Adipocyte (in vitro differentiated cells): ENCODE measurements at regions not wholly inside any gene's neighbourhood (a gene's known extent, or its start where the extent isn't known, plus 50 kb on each side); places are given as distances from the start of the nearest gene placed in this dataset.

ENCODE experiments used
- DNase-seq: peaks from one replicate; pipeline ENCODE4 v3.0.0-alpha.2; 2015; ENCODE audit warnings: low read depth
- H3K27me3 ChIP-seq: replicated peaks from 2 replicates; pipeline ENCODE4 v1.7.0; 2013; ENCODE audit warnings: mild to moderate bottlenecking, low read length, moderate library complexity; ENCODE audit not compliant: control insufficient read depth, insufficient read depth
- H3K36me3 ChIP-seq: 2 replicates; pipeline ENCODE4 v1.7.0; 2013; ENCODE audit warnings: low read length, mild to moderate bottlenecking, moderate library complexity; ENCODE audit not compliant: control insufficient read depth, insufficient read depth, severe bottlenecking
- H3K4me1 ChIP-seq: 2 replicates; pipeline ENCODE4 v1.7.0; 2013; ENCODE audit warnings: mild to moderate bottlenecking, low read length, moderate library complexity; ENCODE audit not compliant: control insufficient read depth, insufficient read depth
- H3K4me3 ChIP-seq: 2 replicates; pipeline ENCODE4 v1.7.0; 2013; ENCODE audit warnings: mild to moderate bottlenecking, low read length, moderate library complexity
- H3K9ac ChIP-seq: 2 replicates; pipeline ENCODE4 v1.7.0; 2013; ENCODE audit warnings: mild to moderate bottlenecking, low read length, moderate library complexity
- H3K9me3 ChIP-seq: 2 replicates; pipeline ENCODE4 v1.7.0; 2013; ENCODE audit warnings: mild to moderate bottlenecking, low read length, moderate library complexity; ENCODE audit not compliant: control insufficient read depth

- Histone ChIP-seq H3K4me3 (no peak overlapping the region), H3K36me3 (no peaks in the 10 kb centered on the region), H3K9ac (no peak overlapping the region), H3K27me3 (no peaks in the 10 kb centered on the region), H3K9me3 (peaks cover 7% of the 10 kb centered on the region), H3K4me1 (peaks cover 14% of the 10 kb centered on the region)
- DNase-seq: peak; percentile 24
Measured at GRCh38 chr9:88660611-88661010, 125.6 kb downstream of the NXNL2 start.

GRCh38 chr9:88661759-88662158 lies 126.8 kb downstream of the NXNL2 start:
- DNase-seq: no peak
- H3K4me1 ChIP-seq: peaks cover 14% of the 10 kb centered on the region
- no peaks in the 10 kb centered on the region for H3K36me3 ChIP-seq
- no peak overlapping the region for H3K9ac ChIP-seq
- H3K4me3 ChIP-seq: no peak overlapping the region
- no peaks in the 10 kb centered on the region for H3K27me3 ChIP-seq
- peaks cover 7% of the 10 kb centered on the region for H3K9me3 ChIP-seq

DNA sequence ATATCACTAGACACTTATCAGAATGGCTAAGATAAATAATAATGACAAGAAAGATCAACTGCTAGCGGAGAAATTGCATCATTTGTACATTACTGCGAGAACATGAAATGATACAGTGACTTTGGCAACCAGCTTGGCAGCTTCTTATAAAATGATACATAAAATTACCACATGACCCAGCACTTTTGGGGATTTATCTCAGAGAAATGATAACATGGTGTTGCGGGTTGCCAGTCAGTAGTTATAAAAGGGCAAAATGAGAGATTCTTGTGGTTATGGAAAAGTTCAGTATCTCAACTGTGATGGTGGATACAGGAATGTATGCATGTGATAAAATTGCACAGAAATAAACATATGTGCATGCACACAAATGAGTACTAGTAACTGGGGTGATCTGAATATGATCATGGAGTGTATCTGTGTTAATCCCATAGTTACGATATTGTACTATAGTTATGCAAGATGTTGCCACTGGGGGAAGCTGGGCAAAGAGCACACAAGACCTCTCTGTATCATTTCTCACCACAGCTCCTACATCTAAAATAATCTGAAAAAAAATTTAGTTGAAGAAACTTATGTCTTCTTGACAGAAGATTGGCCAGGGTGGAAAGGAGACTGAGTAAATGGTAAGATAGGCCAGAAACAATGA lies 128.9 kb downstream of the NXNL2 start:
- Histone ChIP-seq H3K9me3 (peaks cover 7% of the 10 kb centered on the region), H3K9ac (no peak overlapping the region), H3K27me3 (no peaks in the 10 kb centered on the region), H3K4me1 (peaks cover 2% of the 10 kb centered on the region), H3K36me3 (no peaks in the 10 kb centered on the region), H3K4me3 (peak overlapping the region; percentile 11)
- DNase-seq: no peak

GRCh38 chr9:88664773-88665172 lies 129.8 kb downstream of the NXNL2 start:
- DNase-seq: no peak
- Histone ChIP-seq H3K9ac (no peak overlapping the region), H3K27me3 (no peaks in the 10 kb centered on the region), H3K36me3 (no peaks in the 10 kb centered on the region), H3K9me3 (peaks cover 7% of the 10 kb centered on the region), H3K4me1 (peaks cover 2% of the 10 kb centered on the region), H3K4me3 (no peak overlapping the region)

DNA sequence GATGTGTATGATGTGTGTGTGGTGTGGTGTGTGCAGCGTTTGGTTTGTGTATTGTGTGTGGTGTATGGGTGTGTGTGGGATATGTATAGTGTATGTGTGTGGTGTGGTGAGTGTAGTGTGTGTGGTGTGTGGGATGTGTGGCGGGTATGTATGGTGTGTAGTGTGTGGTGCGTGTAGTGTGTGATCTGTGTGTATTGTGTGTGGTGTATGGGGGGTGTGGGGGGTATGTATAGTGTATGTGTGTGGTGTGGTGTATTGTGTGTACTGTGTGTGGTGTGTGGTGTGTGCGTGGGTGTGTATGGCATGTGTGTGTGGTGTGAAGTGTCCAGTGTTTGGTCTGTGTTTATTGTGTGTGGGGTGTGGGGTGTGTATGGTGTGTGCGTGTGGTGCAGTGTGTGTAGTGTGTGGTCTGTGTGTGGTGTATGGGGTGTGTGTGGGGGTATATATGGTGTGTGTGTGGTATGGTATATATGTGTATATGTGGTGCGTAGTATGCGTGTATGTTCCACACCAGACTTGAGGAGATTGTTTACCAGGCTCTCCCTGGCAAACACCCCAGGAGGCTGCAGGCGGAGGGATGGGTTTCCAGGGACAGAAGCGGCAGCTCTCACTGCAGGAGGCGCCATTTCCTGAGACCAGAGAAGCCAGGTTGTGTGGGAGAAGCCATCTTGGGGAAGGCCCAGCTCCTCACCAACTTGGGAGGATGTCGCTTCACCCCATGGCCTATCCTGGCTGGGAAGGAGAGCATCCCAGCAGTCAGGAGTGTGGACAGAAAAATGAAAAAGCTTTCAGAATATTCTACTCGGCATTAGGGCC lies 138.1 kb downstream of the NXNL2 start:
- no peak for DNase-seq
- no peak overlapping the region for H3K4me3 ChIP-seq
- H3K9ac ChIP-seq: no peak overlapping the region
- H3K27me3 ChIP-seq: no peaks in the 10 kb centered on the region
- no peaks in the 10 kb centered on the region for H3K4me1 ChIP-seq
- H3K9me3 ChIP-seq: peaks cover 7% of the 10 kb centered on the region
- H3K36me3 ChIP-seq: no peaks in the 10 kb centered on the region

DNA sequence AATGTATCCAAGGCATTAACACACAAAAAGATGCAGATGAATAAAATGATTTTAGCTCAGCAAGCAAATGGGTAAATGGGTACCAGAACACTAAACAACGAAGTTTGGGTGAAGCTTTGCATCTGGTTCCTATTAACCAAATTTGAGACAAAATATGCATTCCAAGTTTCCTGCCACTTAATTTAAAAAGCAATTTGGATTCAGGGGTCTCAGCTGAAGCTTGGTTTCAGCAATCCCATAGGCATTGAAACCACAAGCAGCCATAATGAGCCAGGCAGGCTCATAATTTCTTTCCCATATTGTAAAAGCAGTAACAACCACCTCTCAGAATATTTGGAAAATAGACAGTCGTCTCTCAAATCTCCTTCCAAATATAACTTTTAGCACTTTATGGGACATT lies 138.9 kb downstream of the NXNL2 start:
- Histone ChIP-seq H3K36me3 (no peaks in the 10 kb centered on the region), H3K4me3 (no peak overlapping the region), H3K27me3 (no peaks in the 10 kb centered on the region), H3K9ac (no peak overlapping the region), H3K9me3 (peaks cover 7% of the 10 kb centered on the region), H3K4me1 (no peaks in the 10 kb centered on the region)
- no peak for DNase-seq

DNA sequence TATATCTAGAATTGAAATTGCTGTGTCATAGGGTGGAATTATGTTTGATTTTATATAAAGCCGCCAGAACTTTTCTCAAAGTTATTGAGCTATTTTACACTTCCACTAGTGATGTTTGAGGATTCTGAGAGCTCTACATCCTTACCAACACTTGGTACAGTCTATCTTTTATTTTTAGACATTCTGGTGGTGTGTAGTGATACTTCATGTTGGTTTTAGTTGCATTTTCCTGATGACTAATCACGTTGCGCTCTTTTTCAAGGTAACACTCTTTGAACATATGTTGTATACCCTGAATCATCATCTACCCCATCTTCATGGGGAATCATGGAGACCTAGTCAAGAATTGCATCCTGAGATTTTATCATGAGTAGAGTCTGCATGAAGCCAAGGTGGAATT lies 141.7 kb downstream of the NXNL2 start:
- no peaks in the 10 kb centered on the region for H3K27me3 ChIP-seq
- H3K9me3 ChIP-seq: no peaks in the 10 kb centered on the region
- peaks cover 18% of the 10 kb centered on the region for H3K4me1 ChIP-seq
- no peaks in the 10 kb centered on the region for H3K36me3 ChIP-seq
- H3K4me3 ChIP-seq: no peak overlapping the region
- H3K9ac ChIP-seq: no peak overlapping the region
- DNase-seq: no peak

- Histone ChIP-seq H3K36me3 (no peaks in the 10 kb centered on the region), H3K9ac (no peak overlapping the region), H3K4me1 (peaks cover 18% of the 10 kb centered on the region), H3K9me3 (no peaks in the 10 kb centered on the region), H3K27me3 (no peaks in the 10 kb centered on the region), H3K4me3 (no peak overlapping the region)
- DNase-seq: no peak
Measured at GRCh38 chr9:88678008-88678407, 143.0 kb downstream of the NXNL2 start.

DNA sequence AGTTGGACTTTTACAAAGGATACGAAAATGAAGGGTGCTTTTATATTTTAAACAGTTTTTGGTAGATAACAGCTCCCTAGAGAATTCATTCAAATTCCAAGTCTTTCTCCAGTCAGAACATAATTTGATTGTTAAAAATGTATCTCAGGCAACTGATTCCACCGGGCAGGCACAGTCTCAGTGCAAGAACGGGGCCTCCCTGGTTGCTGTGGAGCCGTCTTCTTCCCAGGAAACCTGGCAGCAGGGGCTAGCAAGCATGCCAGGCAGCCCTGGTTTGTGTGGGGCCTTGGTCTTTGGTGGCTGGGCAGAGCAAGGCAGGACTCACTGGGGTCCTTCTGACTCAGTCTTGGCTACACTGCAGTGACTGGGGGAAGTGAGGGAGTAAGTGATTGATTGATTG lies 143.5 kb downstream of the NXNL2 start:
- no peak overlapping the region for H3K4me3 ChIP-seq
- H3K4me1 ChIP-seq: peaks cover 18% of the 10 kb centered on the region
- H3K9me3 ChIP-seq: no peaks in the 10 kb centered on the region
- no peaks in the 10 kb centered on the region for H3K36me3 ChIP-seq
- H3K27me3 ChIP-seq: no peaks in the 10 kb centered on the region
- H3K9ac ChIP-seq: no peak overlapping the region
- DNase-seq: no peak

- no peaks in the 10 kb centered on the region for H3K9me3 ChIP-seq
- no peaks in the 10 kb centered on the region for H3K36me3 ChIP-seq
- peak; percentile 7 for DNase-seq
- peak overlapping the region; percentile 36 for H3K9ac ChIP-seq
- peaks cover 18% of the 10 kb centered on the region for H3K4me1 ChIP-seq
- H3K4me3 ChIP-seq: peak overlapping the region; percentile 53
- H3K27me3 ChIP-seq: no peaks in the 10 kb centered on the region
Measured at GRCh38 chr9:88680041-88680440, 145.1 kb downstream of the NXNL2 start.

DNA sequence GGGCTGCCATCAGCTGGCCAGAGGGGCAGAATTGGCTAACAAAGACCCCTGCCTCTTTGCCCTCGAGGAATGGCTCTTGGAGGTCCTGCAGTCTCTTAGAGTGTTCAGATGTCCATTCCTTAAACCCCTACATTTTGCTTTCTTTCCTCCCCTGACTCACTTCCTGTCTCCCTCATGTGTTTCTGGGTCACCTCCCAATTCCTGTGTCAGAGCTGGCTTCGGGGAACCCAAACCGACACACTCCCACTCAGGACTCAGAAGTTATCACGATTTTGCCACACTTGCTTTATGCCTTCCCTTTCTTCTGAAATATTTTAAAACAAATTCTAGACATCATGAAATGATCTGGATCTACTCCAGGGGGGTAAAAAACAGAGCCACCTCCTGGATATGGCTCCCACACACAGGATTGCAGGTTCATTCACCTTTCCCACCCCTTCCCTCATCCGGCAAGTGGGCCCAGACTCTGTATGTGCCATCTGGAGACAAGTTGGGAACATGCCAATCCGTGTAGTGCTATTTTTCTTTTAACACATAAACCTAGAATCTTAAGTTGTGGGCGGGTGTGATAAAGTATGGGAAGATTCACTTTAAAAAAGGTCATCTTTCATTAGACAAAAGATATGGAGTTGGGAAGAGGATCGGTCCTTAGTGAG lies 145.7 kb downstream of the NXNL2 start:
- Histone ChIP-seq H3K4me3 (peak overlapping the region; percentile 53), H3K9ac (peak overlapping the region; percentile 36), H3K9me3 (no peaks in the 10 kb centered on the region), H3K4me1 (peaks cover 18% of the 10 kb centered on the region), H3K27me3 (no peaks in the 10 kb centered on the region), H3K36me3 (no peaks in the 10 kb centered on the region)
- DNase-seq: no peak
